HG03045 (cell line): ENCODE measurements at regions not wholly inside any gene's neighbourhood (a gene's known extent, or its start where the extent isn't known, plus 50 kb on each side); places are given as distances from the start of the nearest gene placed in this dataset.
"Not testable (repeated sequence)": the region's sequence is repeated elsewhere in the genome, so short reads cannot be mapped to it uniquely, and the experiment has no call there.

ENCODE experiments used
- ATAC-seq: cut with Tn5 transposase; IDR thresholded peaks from one replicate; pipeline ENCODE4 v1.9.1; 2021; ENCODE audit warnings: mild to moderate bottlenecking, moderate library complexity; ENCODE audit not compliant: unreplicated experiment

- no peak for ATAC-seq
These were observed 242.5 kb downstream of the MYCN start for GRCh38 chr2:16182841-16183240.

GRCh38 chr2:16182311-16182815 lies 242.0 kb downstream of the MYCN start:
- ATAC-seq: not testable (repeated sequence)

GRCh38 chr2:16181741-16182090 lies 241.4 kb downstream of the MYCN start:
- no peak for ATAC-seq

GRCh38 chr2:16181062-16181740 lies 240.9 kb downstream of the MYCN start:
- no peak for ATAC-seq

GRCh38 chr2:16180631-16181030 lies 240.3 kb downstream of the MYCN start:
- ATAC-seq: no peak

GRCh38 chr2:16179701-16180416 lies 239.5 kb downstream of the MYCN start:
- ATAC-seq: no peak

GRCh38 chr2:16178551-16179130 lies 238.3 kb downstream of the MYCN start:
- no peak for ATAC-seq

GRCh38 chr2:16177671-16178180 lies 237.4 kb downstream of the MYCN start:
- ATAC-seq: no peak

- ATAC-seq: no peak
These were observed 236.7 kb downstream of the MYCN start for GRCh38 chr2:16176971-16177480.

- no peak for ATAC-seq
These were observed 235.0 kb downstream of the MYCN start for GRCh38 chr2:16175247-16175825.

- no peak for ATAC-seq
These were observed 234.3 kb downstream of the MYCN start for GRCh38 chr2:16174693-16175045.

GRCh38 chr2:16173893-16174692 lies 233.7 kb downstream of the MYCN start:
- ATAC-seq: no peak

GRCh38 chr2:16172324-16173175 lies 232.2 kb downstream of the MYCN start:
- ATAC-seq: no peak

GRCh38 chr2:16171425-16171920 lies 231.1 kb downstream of the MYCN start:
- no peak for ATAC-seq

GRCh38 chr2:16170675-16171424 lies 230.5 kb downstream of the MYCN start:
- no peak for ATAC-seq

GRCh38 chr2:16169381-16169960 lies 229.1 kb downstream of the MYCN start:
- ATAC-seq: no peak

GRCh38 chr2:16168506-16169264 lies 228.3 kb downstream of the MYCN start:
- ATAC-seq: no peak
